Keratinocyte (primary cell): ENCODE measurements at regions not wholly inside any gene's neighbourhood (a gene's known extent, or its start where the extent isn't known, plus 50 kb on each side); places are given as distances from the start of the nearest gene placed in this dataset.

ENCODE experiments used
- DNase-seq: peaks from one replicate; pipeline ENCODE4 v3.0.0-alpha.2; 2011; ENCODE audit warnings: low read depth, missing footprints, low spot score
- FAIRE-seq: peaks from 2 replicates; lab custom pipeline; 2011; peaks lifted over from hg19 to GRCh38; lab: Jason Lieb, UNC
- H2AFZ ChIP-seq: 2 replicates; pipeline ENCODE4 v1.6.0; 2012; ENCODE audit warnings: low read length, control low read depth, inconsistent platforms; ENCODE audit not compliant: control insufficient read depth
- H3K27ac ChIP-seq: 2 replicates; pipeline ENCODE4 v1.5.1; 2011; ENCODE audit warnings: low read length; ENCODE audit not compliant: control insufficient read depth, insufficient read depth
- H3K27me3 ChIP-seq: 3 replicates; pipeline ENCODE4 v1.6.0; 2011; ENCODE audit warnings: low read length; ENCODE audit not compliant: control insufficient read depth, insufficient read depth; ENCODE audit errors: extremely low read depth
- H3K36me3 ChIP-seq, 2 experiments: 2 replicates in 1 of 2; 3 replicates in 1 of 2; pipeline ENCODE4 v1.5.1; 2011; ENCODE audit warnings: low read length in 2 of 2, mild to moderate bottlenecking in 1 of 2; ENCODE audit not compliant: control insufficient read depth in 2 of 2, insufficient read depth in 2 of 2; ENCODE audit errors: extremely low read depth in 1 of 2
- H3K4me1 ChIP-seq: 3 replicates; pipeline ENCODE4 v1.5.1; 2011; ENCODE audit warnings: low read length; ENCODE audit not compliant: control insufficient read depth, insufficient read depth; ENCODE audit errors: extremely low read depth
- H3K4me2 ChIP-seq: 3 replicates; pipeline ENCODE4 v1.6.0; 2011; ENCODE audit warnings: low read depth, low read length; ENCODE audit not compliant: control insufficient read depth, insufficient read depth; ENCODE audit errors: extremely low read depth
- H3K4me3 ChIP-seq, 3 experiments: fragments of 200-600 bp in 1 of 3; sonication (generic) in 1 of 3; 2 replicates in 2 of 3; 3 replicates in 1 of 3; pipeline ENCODE4 v1.5.1; 2011 to 2016; ENCODE audit warnings: low read length in 3 of 3, mild to moderate bottlenecking in 3 of 3, control low read depth in 2 of 3, inconsistent platforms in 1 of 3, low read depth in 1 of 3, mixed read lengths in 1 of 3, mixed run types in 1 of 3, moderate library complexity in 1 of 3; ENCODE audit not compliant: control insufficient read depth in 2 of 3, insufficient read depth in 2 of 3; ENCODE audit errors: extremely low read depth in 1 of 3
- H3K79me2 ChIP-seq: 2 replicates; pipeline ENCODE4 v1.6.0; 2012; ENCODE audit warnings: low read length; ENCODE audit not compliant: control insufficient read depth, insufficient read depth
- H3K9ac ChIP-seq: 3 replicates; pipeline ENCODE4 v1.6.0; 2011; ENCODE audit warnings: low read length; ENCODE audit not compliant: control insufficient read depth, insufficient read depth; ENCODE audit errors: extremely low read depth
- H3K9me1 ChIP-seq: 3 replicates; pipeline ENCODE4 v1.6.0; 2011; ENCODE audit warnings: low read length; ENCODE audit not compliant: control insufficient read depth, insufficient read depth; ENCODE audit errors: extremely low read depth
- H3K9me3 ChIP-seq: 2 replicates; pipeline ENCODE4 v1.5.1; 2012; ENCODE audit warnings: low read depth, low read length; ENCODE audit not compliant: control insufficient read depth
- H4K20me1 ChIP-seq: 3 replicates; pipeline ENCODE4 v1.6.0; 2011; ENCODE audit warnings: low read length; ENCODE audit not compliant: control insufficient read depth, insufficient read depth; ENCODE audit errors: extremely low read depth
- CTCF ChIP-seq, 3 experiments: IDR thresholded peaks in 1 of 3; conservative IDR thresholded peaks in 1 of 3; optimal IDR thresholded peaks in 1 of 3; 2 replicates in 2 of 3; 3 replicates in 1 of 3; pipeline versions ENCODE3 to v1.5.1; 2011; ENCODE audit warnings: low read length in 3 of 3, mild to moderate bottlenecking in 3 of 3, moderate library complexity in 2 of 3, control low read depth in 1 of 3, inconsistent platforms in 1 of 3; ENCODE audit not compliant: insufficient read depth in 2 of 3; ENCODE audit errors: extremely low read depth in 1 of 3
- EZH2 ChIP-seq: IDR thresholded peaks from one replicate; pipeline ENCODE4 v1.6.1; 2012; ENCODE audit warnings: inconsistent platforms, mild to moderate bottlenecking, low read length, moderate library complexity
- dilution Hi-C: fragments of 300-500 bp; cut with MboI; formaldehyde crosslinking; loops from one replicate; pipeline ENCODE4 v1.7.0; 2020; ENCODE audit warnings: low sequenced_read_pairs; ENCODE audit not compliant: extremely low pct_ligation_motif_present

GRCh38 chr9:82192211-82192610 lies 203.6 kb downstream of the SPATA31D1 start:
- H3K9me3 ChIP-seq, result no peaks in the 10 kb centered on the region
- H3K4me3 ChIP-seq, result no peak overlapping the region
- H3K9ac ChIP-seq, result no peak overlapping the region
- H3K36me3 ChIP-seq, result no peaks in the 10 kb centered on the region
- H3K4me1 ChIP-seq, result no peaks in the 10 kb centered on the region
- H4K20me1 ChIP-seq, result no peaks in the 10 kb centered on the region
- no peaks in the 10 kb centered on the region for H3K9me1 ChIP-seq
- FAIRE-seq (no peak), DNase-seq (no peak)
- H2AFZ ChIP-seq, result no peak overlapping the region
- H3K4me2 ChIP-seq, result no peak overlapping the region
- no peaks in the 10 kb centered on the region for H3K27me3 ChIP-seq
- TF ChIP-seq CTCF (optimal IDR thresholded peaks at IDR 0.05 in 1 of 3, IDR thresholded peaks at IDR 0.05 in 1 of 3, conservative IDR thresholded peaks at IDR 0.05 in 1 of 3; ENCODE audit: extremely low read depth in 1 of 3, insufficient read depth in 2 of 3, low read length in 3 of 3) (no peak), EZH2 (no peak)
- dilution Hi-C loops, result no loop called here
- H3K27ac ChIP-seq, result no peak overlapping the region
- H3K79me2 ChIP-seq, result no peaks in the 10 kb centered on the region

- DNase-seq, result no peak
- H3K4me1 ChIP-seq, result no peaks in the 10 kb centered on the region
- H3K9me3 ChIP-seq, result no peaks in the 10 kb centered on the region
- H3K79me2 ChIP-seq, result no peaks in the 10 kb centered on the region
- H3K9me1 ChIP-seq, result no peaks in the 10 kb centered on the region
- H2AFZ ChIP-seq, result no peak overlapping the region
- dilution Hi-C loops, result no loop called here
- no peaks in the 10 kb centered on the region for H4K20me1 ChIP-seq
- no peak overlapping the region for H3K4me3 ChIP-seq
- H3K36me3 ChIP-seq, result no peaks in the 10 kb centered on the region
- no peak for FAIRE-seq
- no peak overlapping the region for H3K9ac ChIP-seq
- H3K27ac ChIP-seq, result no peak overlapping the region
- H3K27me3 ChIP-seq, result no peaks in the 10 kb centered on the region
- TF ChIP-seq CTCF (optimal IDR thresholded peaks at IDR 0.05 in 1 of 3, IDR thresholded peaks at IDR 0.05 in 1 of 3, conservative IDR thresholded peaks at IDR 0.05 in 1 of 3; ENCODE audit: extremely low read depth in 1 of 3, insufficient read depth in 2 of 3, low read length in 3 of 3) (no peak), EZH2 (no peak)
- H3K4me2 ChIP-seq, result no peak overlapping the region
These were observed 208.3 kb downstream of the SPATA31D1 start for GRCh38 chr9:82196622-82197441.
